Vagina (tissue), 2 donors: ENCODE measurements at regions not wholly inside any gene's neighbourhood (a gene's known extent, or its start where the extent isn't known, plus 50 kb on each side); places are given as distances from the start of the nearest gene placed in this dataset.

Experiments used
- CTCF ChIP-seq, 3 experiments: fragments of 450-650 bp in 2 of 3; fragments of 200-600 bp in 1 of 3; sonication (generic) in 1 of 3; IDR thresholded peaks; one replicate each; pipeline ENCODE4 v1.5.1; 2017 to 2019; ENCODE audit warnings: antibody characterized with exemption in 3 of 3, mild to moderate bottlenecking in 2 of 3, moderate library complexity in 2 of 3
- POLR2AphosphoS5 ChIP-seq, 2 donors: sonication (generic); formaldehyde crosslinking; IDR thresholded peaks; one replicate each; pipeline ENCODE4 v1.9.0; 2017; ENCODE audit warnings: antibody characterized with exemption in 2 of 2, mild to moderate bottlenecking in 2 of 2, low read depth in 1 of 2; ENCODE audit not compliant: insufficient read depth in 1 of 2

- no peak for TF ChIP-seq POLR2AphosphoS5 (IDR thresholded peaks at IDR 0.05; ENCODE audit: insufficient read depth in 1 of 2, low read depth in 1 of 2)
- TF ChIP-seq CTCF (IDR thresholded peaks at IDR 0.05), result no peak
Observed at GRCh38 chr7:125222596-125222995, 293.0 kb upstream of the POT1 start.
